ENCODE measurements at regions not wholly inside any gene's neighbourhood (a gene's known extent, or its start where the extent isn't known, plus 50 kb on each side); places are given as distances from the start of the nearest gene placed in this dataset.

DNA sequence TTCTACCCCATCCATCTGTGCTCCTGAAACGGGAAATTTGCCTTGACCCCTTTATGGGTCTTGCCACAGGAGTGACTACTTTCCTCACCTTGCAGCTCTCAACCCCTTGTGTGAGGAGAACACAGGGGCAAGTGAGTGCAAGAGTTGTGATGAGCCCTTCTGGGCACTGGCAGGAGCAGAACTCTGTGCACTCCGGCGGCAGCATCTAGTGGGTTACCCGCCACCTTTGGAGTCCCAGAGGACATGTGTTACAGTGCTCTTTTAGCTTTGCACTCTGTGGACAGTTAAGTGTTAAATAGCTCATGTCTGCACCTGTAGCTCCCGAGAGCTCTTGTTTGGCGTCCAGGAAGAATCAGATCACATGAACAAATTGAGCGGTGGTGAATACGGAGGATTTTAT is 940.2 kb downstream of the GRIK2 start:
- DNase-seq: no peak

GRCh38 chr6:102327697-102328225 is 934.3 kb downstream of the GRIK2 start:
- DNase-seq: no peak

GRCh38 chr6:102313699-102314098 is 920.2 kb downstream of the GRIK2 start:
- DNase-seq: no peak

DNA sequence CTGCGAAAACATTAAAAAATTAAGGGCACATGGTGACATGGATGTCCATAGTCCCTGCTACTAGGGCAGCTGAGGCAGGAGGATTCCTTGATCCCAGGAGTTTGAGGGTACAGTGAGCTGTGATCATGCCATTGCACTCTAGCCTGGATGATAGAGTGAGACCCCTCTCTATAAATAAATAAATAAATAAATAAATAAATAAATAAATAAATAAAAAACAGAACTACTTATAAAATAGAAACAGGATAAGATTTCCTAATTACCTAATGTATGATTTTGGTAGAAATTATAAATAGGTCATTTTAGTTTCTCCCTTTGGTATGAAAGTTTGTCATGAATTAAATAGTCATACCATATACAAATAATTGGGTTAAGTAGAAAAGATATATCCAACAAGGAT is 916.2 kb downstream of the GRIK2 start:
- DNase-seq: no peak

DNA sequence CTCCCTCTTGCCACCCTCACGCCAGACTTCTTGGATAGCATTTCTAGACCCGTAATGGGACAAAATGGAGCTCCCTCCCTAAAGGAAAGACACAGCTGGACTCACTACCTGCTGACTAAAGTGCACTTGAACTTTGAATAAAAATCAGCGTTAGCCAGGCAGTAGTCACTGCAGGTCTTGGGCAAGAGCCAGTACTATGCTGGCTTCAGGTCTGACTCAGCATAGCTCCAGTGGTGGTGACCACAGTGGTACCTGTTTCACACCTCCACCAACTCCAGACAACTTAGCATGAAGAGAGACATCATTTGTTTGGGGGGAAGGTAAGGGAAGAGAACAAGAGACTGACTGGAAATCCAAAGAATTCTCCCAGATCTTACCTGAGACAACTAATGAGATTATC is 906.8 kb downstream of the GRIK2 start:
- no peak for DNase-seq

DNA sequence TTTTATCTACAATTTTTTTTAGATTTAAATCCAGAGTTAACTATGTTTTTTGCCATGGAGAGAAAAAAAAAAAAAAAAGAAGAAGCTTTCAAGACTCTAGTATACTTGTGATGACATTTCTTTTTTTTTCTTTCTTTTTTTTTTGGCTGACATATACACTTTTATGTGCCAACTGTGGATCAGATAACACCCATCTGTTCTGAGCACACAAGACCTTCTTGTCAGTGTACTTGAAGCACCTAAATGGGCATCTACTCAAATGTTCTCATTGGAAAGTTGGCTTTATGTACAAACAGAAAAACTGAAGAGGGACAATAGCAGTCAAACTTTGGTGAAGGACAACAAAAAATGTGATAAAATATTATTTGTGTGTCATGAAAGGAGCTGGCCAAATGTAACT is 904.5 kb downstream of the GRIK2 start:
- no peak for DNase-seq

Measured in NCI-H146 (cell line).